IPS DF 19.7 (cell line): ENCODE measurements at regions not wholly inside any gene's neighbourhood (a gene's known extent, or its start where the extent isn't known, plus 50 kb on each side); places are given as distances from the start of the nearest gene placed in this dataset.
A peak's percentile ranks its signal among the peaks of the same experiment; 100 is the strongest.

ENCODE experiments used
- DNase-seq: peaks from one replicate; pipeline ENCODE4 v3.0.0-alpha.2; 2013; ENCODE audit warnings: low read depth, low spot score

DNA sequence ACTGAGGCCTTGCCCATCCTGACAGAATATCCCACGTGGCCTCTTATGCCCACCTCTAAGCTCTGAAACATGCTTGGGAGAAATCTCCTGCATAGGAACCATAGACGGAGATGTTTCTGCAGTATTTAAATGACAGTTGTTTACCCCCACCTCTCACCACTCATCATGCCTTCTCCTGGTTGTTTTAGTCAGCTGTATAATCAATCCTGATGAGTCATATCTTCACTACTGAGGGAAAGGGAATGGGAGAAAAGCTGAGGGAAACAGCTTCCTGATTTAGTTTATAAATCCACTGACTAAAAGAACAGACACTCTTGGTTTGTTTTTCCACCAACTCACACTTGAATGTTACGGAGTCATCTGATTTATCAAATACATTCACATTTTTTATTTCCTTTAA, 113.2 kb upstream of the TENT5A start:
- DNase-seq: no peak

DNA sequence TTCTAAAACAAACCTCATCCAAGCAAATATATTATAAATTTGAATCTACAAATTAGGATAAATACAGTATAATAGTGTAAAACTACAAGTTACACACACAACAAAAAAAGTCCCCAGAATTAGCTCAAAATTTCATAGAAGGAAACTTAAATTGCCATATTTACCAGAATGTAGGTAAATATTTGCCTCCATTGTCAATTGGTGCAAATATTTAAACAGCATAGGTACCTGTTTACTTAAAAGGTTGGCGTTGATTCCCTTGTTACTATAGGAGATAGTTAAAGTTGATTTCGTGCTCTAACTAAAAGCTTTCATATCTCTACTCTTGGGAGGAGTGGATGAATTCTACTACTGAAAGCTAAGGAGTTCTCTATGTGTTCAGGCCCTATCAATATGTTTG, 111.6 kb upstream of the TENT5A start:
- no peak for DNase-seq

DNA sequence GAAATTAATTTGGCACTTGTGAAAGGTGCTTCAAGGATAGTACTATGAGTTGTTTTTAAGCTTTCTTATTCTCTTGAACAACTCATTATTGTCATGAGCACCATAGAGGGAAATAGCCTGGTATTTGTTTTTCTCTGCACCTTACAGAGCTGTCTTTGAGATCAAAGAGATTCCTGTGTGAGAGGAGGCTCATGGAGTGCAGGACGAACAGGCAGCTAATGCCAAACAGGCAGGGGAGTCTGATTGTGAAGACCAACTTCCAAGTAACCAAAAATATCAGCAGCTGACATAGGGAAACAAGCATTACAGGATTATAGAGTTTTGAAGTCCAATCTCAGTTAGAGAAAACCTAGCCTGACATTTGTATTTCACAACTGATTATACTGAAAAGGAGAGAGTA, 110.6 kb upstream of the TENT5A start:
- DNase-seq: peak; percentile 17

DNA sequence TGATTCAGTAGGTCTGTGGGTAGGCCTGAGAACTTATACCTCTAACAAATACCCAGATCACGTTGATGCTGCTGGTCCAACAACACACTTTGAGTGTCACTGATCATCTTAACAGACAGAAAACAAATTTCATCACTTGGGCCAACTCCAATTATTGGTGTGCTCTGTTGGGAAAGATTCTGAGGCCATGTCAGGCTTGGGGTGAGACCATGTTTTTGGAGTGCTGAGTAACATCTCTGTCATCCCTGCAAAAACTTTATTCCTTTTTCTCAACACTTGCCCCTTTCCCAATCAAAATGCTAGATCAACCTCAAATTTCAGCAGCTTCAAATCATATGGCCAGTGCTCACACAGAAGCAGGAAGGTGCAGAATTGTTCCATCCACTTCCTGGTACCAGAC, 108.8 kb upstream of the TENT5A start:
- no peak for DNase-seq

DNA sequence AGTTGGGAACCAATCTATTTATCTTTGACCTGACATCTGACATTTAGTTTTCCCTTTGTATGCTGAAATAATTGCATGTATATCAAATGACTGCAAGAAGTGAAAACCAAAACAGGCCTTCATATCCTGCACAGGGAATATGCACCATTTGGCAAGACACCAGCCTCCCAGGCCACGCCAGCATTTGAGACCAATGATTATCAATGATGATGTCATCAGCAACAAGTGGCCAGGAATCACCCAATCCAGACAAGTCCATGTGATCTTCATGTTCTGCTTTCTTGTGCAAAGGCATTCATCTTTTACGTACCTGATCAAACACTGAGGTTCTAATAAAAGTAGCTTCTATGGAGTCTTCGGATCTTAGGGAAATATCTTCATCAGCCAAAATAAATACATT, 107.4 kb upstream of the TENT5A start:
- no peak for DNase-seq

DNA sequence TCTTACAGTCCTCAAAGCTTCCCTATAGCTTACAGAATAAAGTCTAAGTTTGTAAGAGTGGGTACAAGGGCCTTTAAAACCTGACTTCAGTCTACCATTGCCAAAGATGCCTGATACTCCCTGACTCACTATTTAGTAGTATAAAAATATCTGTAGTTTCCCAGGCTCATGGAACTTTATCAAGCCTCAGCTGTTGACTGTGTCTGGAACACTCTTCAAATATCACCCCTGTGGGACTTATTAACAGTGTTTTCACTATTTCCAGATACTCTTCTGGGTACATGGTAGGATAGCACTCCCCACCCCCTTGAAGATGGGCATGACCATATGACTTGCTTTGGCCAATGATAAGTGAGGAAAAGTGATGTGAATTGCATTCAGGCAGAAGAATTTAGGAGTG, 105.3 kb upstream of the TENT5A start:
- no peak for DNase-seq

DNA sequence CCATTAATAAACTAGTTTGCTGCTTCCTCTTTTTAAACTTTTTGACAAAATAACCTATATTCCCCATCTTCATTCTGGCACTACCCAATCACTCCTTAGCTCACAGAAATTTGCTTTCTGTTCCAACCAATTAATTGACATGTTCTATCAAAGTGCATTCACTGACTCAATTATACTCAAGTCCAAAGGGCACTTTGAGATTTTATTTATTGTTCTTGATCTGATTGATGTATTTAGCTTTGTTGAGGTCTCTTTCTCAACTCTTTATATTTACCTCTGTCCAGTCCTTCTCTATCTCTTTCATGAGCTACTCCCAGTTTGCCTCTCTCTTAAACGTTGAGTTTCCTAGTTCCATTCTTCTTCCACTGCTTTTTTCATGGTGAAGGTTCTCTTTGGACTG, 104.4 kb upstream of the TENT5A start:
- no peak for DNase-seq

DNA sequence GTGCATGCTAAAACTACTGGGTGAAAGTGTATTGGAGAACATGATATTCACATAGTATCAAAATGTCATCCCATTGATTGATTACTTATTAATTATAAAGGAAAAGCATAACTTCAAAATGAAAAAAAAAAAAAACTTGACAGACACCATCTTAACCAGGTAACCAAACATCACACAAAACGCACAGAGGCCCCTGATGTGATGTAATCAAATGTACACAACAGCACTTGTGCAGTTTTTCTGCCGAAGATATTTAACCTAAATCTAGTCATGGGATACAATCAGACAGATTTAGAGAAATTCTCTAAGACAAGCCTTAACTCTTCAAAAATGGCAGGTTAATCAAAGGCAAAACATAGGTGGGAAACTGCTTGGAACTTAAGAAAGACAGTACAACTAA, 102.0 kb upstream of the TENT5A start:
- no peak for DNase-seq

DNA sequence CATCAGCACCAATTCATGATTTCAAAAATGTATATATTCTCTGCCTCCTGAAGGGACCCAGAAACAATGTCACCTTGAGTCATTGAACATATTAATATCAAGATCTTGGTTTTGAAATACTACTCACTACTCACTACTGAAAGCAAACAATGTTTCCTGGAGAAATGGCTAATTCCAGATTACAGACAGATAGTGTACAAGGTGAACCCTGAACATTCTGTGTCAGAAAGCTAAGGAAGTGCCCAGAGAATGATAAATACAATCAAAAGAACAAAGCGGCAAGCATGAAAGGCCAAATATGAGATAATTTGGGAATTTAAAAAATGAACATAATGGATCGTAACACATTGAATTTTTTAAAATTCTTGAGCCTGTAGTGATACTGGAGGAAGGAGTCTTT, 101.5 kb upstream of the TENT5A start:
- no peak for DNase-seq

DNA sequence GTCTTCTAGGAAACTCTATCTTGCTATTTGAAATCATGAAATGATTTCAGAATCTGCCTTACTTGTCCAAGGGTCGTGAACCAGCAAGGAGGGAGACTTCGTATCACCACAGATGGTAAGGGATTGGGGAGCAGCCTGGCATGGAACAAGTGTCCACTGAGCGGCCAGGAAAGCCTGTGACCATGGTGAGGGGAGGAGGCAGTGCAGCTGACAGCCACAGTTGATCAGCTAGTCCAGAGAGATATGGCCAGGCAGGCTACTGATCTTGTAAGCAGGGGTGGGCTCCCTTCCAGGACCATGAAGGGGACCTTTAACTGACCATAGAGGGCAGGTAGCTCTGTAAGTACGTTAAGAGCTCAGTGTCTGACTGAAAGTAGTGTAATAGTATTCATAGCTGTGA, 96.8 kb upstream of the TENT5A start:
- no peak for DNase-seq

DNA sequence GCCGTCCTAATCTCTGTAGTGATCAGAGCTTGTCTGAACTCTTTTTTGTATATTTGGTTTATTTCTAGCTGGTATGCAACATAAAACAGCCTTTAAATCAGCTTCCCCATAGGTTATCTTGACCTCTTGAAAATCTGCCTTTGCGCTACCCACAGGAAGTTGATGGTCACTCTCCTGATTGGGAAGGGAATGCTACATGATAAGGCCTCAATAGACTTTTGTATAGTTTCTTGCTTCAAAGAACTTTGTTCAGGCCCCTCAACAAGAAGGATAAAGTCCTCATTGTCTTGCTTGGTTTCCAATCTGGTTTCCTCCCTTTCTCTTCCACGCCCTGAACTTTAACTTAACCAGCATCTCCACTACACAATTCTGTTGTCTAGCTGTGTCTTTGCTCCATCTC, 95.4 kb upstream of the TENT5A start:
- DNase-seq: no peak

DNA sequence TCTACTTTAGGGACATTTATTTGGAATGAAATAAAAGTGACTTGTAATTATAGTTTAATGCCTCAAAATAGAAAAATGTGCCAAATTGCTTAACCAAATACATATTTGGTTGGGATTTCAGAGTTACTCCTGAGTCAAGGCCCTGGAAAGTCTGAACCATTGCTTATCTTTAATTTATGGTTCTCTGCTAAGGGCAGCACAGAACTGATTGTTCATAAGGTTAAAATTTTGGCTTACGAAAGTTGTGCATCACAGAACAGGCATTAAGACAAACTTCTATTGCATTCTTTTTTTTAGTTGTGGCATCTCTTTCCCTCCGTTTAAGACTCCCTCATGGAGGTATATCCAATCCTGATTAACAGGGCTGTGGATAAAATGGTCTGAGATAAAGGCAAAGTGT, 92.2 kb upstream of the TENT5A start:
- DNase-seq: no peak

DNA sequence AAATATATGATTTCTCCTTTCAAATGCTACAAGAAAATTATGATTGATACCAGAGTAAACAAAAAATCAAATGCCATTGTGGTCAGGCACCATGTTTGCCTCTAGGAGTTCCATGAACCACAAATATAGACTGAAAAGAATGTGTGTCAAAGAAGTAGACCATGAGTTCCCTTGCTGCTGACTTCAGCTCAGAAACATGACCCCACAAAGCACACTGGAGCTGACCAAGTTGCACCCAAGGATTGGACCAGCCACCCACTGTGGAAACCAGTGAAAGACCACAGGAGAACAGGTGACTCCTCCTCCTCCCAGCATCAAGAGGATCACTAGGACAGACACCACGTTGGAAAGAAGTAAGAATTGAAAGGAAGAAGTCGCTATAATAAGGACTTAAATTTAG, 90.8 kb upstream of the TENT5A start:
- no peak for DNase-seq

DNA sequence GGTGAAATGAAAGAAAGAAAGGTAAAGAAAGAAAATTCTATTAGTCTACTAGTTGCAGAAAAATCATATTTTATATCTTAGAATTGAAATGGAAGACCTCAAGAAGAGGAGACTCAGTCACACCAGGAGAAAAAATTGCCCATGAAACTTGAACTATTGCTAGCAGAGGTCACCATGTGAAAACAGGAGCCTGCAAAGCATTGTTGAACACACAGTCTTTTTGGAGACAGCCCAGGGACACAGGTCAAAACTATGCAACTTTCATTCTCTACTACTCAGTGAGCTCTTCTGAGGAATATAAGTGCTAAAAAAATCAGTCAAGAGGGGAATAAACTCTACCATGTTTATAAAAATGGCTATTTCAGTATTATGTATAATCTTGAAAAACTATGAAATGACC, 89.8 kb upstream of the TENT5A start:
- no peak for DNase-seq

DNA sequence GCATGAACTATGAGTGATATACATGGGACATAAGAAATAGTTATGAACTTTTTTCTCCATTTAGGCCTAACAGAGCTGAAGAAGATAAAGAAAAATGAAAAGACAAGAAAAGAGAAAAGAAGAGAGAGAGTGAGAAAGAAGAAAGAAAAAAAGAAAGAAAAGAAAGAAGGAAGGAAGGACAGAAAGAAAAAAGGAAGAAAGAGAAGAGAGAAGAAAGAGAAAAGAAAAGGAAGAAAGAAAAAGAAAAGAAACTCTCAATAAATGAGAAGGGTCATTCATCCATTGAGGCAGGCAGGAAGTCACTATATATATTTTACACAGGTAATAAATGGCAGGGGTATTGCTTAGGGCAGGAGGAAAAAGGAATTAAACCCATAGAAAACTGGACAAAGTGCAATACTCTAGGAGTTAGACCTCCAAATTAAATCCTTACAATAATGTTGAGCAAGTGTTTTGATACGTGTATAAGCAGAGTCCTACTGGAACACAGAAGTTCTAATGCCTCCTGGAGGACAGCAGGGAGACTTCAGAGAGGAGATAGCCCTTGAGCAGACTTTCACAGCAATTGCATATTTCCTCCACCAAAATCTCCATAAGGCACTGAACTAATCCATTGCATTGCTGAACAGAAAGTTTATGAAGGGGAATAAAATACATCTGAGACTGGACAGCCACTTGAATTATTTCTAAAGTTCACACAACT, 86.4 kb upstream of the TENT5A start:
- DNase-seq: no peak

DNA sequence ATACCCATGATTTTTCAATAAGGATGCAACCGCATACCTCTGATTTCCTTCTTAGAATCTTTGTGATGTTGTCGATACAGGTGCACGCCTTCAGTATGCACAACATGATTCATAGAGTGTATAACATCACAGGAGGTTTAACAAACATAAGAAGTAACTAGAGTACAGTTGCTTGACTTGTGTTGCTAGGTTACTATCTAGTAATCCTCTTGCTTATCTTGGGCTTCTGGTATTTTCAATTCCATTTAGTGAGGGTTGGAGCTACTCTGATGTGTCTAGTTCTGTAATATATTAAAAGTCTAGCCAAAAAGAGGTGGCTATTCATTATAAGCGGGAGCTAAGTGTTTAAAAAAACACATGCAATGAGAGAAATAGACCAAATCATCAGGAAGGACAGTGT, 85.5 kb upstream of the TENT5A start:
- no peak for DNase-seq

DNA sequence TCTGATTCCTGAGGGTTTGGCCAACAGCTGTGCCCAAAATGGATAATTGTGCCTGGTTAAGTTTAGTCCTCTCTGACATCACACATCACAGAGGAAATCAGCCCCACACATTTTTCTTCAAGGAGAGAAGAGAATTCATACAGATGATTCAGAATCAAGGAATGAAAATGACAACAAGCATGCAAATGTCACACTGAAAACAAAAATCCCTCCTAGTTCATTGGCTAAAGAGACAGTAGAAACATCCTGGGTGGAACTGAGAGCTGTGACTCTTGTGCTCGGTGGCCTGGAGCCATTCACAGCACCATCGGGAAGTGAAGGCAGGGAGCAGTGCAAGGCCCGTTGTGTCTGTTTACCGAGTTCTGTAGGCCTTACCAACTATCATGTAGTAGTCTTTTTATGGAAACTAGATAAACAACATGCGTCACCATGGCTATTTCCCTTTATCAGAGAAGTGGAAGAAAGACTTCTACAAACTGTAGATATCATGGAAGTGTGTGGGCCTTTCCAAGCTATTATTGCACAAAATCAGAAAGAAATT, 81.7 kb upstream of the TENT5A start:
- DNase-seq: no peak

DNA sequence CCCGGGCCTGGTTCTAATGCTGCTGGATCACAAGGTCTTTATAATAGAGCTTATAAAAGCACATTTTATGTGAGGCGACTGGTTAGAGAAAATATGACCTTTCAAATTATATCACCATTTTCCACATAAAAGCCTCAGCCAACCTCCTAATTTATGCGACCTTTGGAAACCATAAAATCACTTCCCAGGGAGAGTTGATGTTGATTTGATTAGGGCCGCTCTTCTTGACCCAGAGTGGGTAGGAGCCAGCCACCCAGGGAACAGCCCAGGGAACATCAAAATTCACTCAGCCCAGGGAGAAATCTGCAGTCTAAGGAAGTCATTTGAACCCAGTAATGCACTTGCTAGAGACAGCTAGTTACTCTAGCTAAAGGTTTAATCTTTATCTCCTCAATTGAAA, 79.8 kb upstream of the TENT5A start:
- DNase-seq: no peak

DNA sequence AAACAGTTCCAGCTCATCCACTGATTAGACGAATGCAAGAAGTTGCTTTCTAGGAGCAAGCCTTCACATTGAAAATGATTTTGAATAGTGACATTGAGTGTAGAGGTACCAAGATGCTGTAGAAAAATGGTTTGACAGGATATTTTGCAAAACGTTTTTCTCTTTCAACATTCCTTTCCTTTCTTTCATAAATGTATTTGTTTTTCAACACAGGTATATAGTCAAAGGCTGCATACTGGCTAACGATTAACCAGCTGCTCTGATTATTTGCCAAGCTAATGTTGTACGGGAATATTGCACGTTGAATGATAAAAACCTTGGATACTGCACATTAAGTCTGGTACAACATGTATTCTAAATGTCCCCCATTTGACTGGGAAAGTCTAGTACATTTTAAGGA, 78.8 kb upstream of the TENT5A start:
- DNase-seq: no peak

DNA sequence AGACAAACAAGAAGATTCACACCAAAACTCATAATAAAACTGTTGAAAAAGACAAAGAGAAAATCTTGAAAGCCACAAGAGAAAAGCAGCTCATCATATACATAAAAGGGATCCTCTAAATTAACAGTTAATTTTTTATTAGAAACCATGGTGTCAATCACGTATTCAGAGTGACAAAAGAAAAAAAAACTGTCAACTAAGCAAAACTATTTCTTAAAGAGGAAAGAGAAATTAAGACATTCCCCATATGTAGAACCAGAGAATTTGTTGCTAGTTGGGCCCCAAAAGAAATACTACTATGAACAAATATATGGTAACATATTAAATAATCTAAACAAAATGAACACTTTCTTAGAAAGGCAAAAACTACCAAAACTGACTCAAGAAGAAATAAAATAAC, 74.3 kb upstream of the TENT5A start:
- no peak for DNase-seq

DNA sequence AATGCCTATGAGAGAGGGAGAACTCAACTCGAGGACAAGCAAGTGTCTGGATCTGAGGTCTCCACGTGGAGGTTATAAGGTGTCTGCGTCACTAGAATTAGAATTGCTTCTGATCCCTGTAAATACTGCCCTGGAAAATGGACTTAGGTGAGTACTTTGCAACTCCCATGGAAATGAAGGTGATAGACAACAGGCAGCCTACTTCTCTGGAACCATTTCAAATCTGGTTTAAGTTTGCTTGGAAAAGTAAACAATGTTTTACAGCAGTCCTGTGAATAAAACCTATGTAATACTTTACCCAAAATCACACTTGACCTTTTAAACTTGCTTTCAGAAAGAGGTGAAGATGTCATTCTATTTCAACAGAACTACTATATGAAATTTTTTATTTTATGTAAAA, 70.1 kb upstream of the TENT5A start:
- no peak for DNase-seq

DNA sequence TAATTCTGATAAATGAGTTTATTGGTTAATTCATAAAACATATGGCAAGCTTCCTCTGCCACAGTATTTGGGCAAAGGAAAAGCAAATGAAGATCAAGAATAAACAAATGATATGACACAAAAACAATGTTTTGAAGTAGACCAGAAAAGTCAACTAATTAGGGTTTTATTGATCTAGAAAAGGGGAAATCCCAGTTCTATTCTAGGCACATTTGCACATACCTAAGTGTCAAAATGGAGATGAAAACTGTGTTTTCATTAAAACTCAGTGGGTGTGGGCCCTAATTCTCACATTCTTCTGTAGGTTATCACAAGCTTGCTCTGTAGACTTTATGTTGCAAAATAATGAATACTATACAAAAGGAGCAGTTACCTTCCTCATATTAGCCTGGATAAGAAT, 69.0 kb upstream of the TENT5A start:
- no peak for DNase-seq

DNA sequence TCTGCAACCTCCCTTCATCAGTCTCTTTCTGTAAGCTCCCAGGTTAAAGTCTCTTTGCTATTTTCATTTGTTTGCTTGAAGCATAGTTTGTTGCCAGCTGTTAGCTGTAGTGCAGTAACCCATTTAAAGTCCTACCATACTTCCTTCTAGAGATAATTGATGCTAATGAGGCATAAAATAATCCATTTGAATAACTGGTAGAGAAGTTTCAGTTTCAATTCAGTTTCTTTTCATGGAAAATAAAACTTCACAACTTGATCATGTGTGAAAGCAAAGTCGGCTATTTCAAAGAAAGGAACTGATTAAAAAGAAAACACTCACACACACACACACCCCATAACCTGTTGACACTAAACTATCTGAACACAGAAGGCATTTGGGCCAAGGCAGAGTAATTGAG, 68.5 kb upstream of the TENT5A start:
- no peak for DNase-seq

DNA sequence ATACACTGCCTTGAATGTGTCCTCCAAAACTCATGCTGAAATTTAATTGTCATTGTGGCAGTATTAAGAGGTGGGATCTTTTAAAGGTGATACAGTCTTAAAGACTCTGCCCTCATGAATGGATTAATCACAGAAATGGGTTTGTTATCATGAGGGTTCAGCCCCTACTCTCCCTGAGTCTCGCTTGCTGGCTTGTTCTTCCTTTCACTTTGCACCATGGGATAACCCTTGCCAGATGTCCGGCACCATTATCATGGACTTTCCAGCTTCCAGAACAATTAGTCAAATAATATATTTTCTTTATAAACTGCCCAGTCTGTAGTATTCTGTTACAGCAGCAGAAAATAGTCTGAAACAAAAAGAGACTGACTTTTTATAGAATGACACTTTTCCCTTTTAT, 67.9 kb upstream of the TENT5A start:
- no peak for DNase-seq
